H1 (cell line): ENCODE measurements at regions not wholly inside any gene's neighbourhood (a gene's known extent, or its start where the extent isn't known, plus 50 kb on each side); places are given as distances from the start of the nearest gene placed in this dataset.

Experiments used
- CTCF ChIA-PET: fragments of 300-600 bp; sonication (Branson Sonifier 250); formaldehyde crosslinking; loops from one replicate; lab custom pipeline; 2021; ENCODE audit not compliant: partially characterized antibody; lab: Charles Lee
- POLR2A ChIA-PET: fragments of 300-600 bp; sonication (Branson Sonifier 250); formaldehyde crosslinking; loops from one replicate; lab custom pipeline; 2021; ENCODE audit warnings: inconsistent platforms; ENCODE audit not compliant: partially characterized antibody; lab: Charles Lee
- DNase-seq, 2 experiments: peaks; one replicate each; pipeline versions ENCODE4 v3.0.0 to v3.0.0-alpha.2; 2010 to 2022; ENCODE audit warnings: low spot score in 2 of 2, low read depth in 1 of 2, mixed read lengths in 1 of 2
- FAIRE-seq: peaks from 2 replicates; lab custom pipeline; 2011; peaks lifted over from hg19 to GRCh38; lab: Jason Lieb, UNC
- H2AFZ ChIP-seq: 2 replicates; pipeline ENCODE4 v1.8.1; 2012; ENCODE audit warnings: low read length, inconsistent platforms
- H2AK5ac ChIP-seq: 2 replicates; pipeline ENCODE4 v1.6.1; 2013; ENCODE audit warnings: low read depth, low read length
- H2BK120ac ChIP-seq: replicated peaks from 2 replicates; pipeline ENCODE3; 2013; ENCODE audit warnings: low read depth, low read length, inconsistent platforms
- H2BK12ac ChIP-seq: 2 replicates; pipeline ENCODE4 v1.6.1; 2013; ENCODE audit warnings: low read depth, low read length
- H2BK15ac ChIP-seq: 2 replicates; pipeline ENCODE4 v1.6.1; 2013; ENCODE audit warnings: low read length
- H2BK20ac ChIP-seq: 2 replicates; pipeline ENCODE4 v1.6.1; 2013; ENCODE audit warnings: low read length
- H2BK5ac ChIP-seq: 2 replicates; pipeline ENCODE4 v1.6.1; 2013; ENCODE audit warnings: low read depth, low read length
- H3K14ac ChIP-seq: 2 replicates; pipeline ENCODE4 v1.6.1; 2013; ENCODE audit warnings: inconsistent platforms; ENCODE audit not compliant: insufficient read length
- H3K18ac ChIP-seq: 2 replicates; pipeline ENCODE4 v1.6.1; 2013; ENCODE audit warnings: low read length; ENCODE audit errors: extremely low read depth
- H3K23ac ChIP-seq: 2 replicates; pipeline ENCODE4 v1.6.1; 2013; ENCODE audit warnings: inconsistent platforms; ENCODE audit not compliant: insufficient read length
- H3K23me2 ChIP-seq: 2 replicates; pipeline ENCODE4 v1.6.1; 2013; ENCODE audit warnings: low read depth, low read length
- H3K27ac ChIP-seq: 2 replicates; pipeline ENCODE4 v1.6.1; 2011; ENCODE audit warnings: low read depth, low read length, inconsistent platforms
- H3K27me3 ChIP-seq, 4 experiments: replicated peaks in 1 of 4; 1 replicate in 1 of 4; 2 replicates in 3 of 4; pipeline versions ENCODE4 v1.6.1 to v1.8.1; 2011 to 2013; ENCODE audit warnings: low read length in 3 of 4, mild to moderate bottlenecking in 3 of 4, inconsistent platforms in 2 of 4, mixed read lengths in 2 of 4, moderate library complexity in 1 of 4; ENCODE audit not compliant: control insufficient read depth in 3 of 4, insufficient read depth in 3 of 4; ENCODE audit errors: extremely low read depth in 1 of 4
- H3K36me3 ChIP-seq, 4 experiments: 2 replicates each; pipeline versions ENCODE4 v1.6.1 to v1.8.1; 2011 to 2013; ENCODE audit warnings: mild to moderate bottlenecking in 4 of 4, low read length in 3 of 4, moderate library complexity in 2 of 4, control low read depth in 1 of 4, inconsistent platforms in 1 of 4; ENCODE audit not compliant: insufficient read depth in 4 of 4, control insufficient read depth in 2 of 4
- H3K4ac ChIP-seq: replicated peaks from 2 replicates; pipeline ENCODE3; 2013; ENCODE audit warnings: low read length, low read depth, mixed read lengths, inconsistent platforms; ENCODE audit not compliant: insufficient read length
- H3K4me1 ChIP-seq, 4 experiments: replicated peaks in 1 of 4; 1 replicate in 1 of 4; 2 replicates in 3 of 4; pipeline versions ENCODE4 v1.6.1 to v1.8.1; 2011 to 2013; ENCODE audit warnings: low read length in 3 of 4, inconsistent platforms in 2 of 4, mixed read lengths in 1 of 4; ENCODE audit not compliant: insufficient read depth in 4 of 4, control insufficient read depth in 3 of 4
- H3K4me2 ChIP-seq, 2 experiments: 2 replicates each; pipeline versions ENCODE4 v1.6.1 to v1.8.1; 2011 to 2013; ENCODE audit warnings: low read depth in 2 of 2, low read length in 2 of 2, control low read depth in 1 of 2, inconsistent platforms in 1 of 2, mild to moderate bottlenecking in 1 of 2; ENCODE audit not compliant: insufficient read depth in 1 of 2
- H3K4me3 ChIP-seq, 4 experiments: fragments of 200-600, 300-600 bp in 1 of 4; sonication (generic), shearing (Covaris generic), sonication (Bioruptor Twin) in 1 of 4; 2 replicates each; pipeline versions ENCODE4 v1.5.1 to v1.8.1; 2011 to 2016; ENCODE audit warnings: low read length in 4 of 4, low read depth in 3 of 4, control low read depth in 2 of 4, inconsistent platforms in 2 of 4, mild to moderate bottlenecking in 2 of 4, mixed read lengths in 1 of 4, moderate library complexity in 1 of 4; ENCODE audit not compliant: insufficient read depth in 2 of 4; ENCODE audit errors: extremely low read depth in 1 of 4
- H3K56ac ChIP-seq: replicated peaks from 2 replicates; pipeline ENCODE3; 2013; ENCODE audit warnings: low read depth, mild to moderate bottlenecking, mixed read lengths, low read length, inconsistent platforms; ENCODE audit not compliant: insufficient read length
- H3K79me1 ChIP-seq: 2 replicates; pipeline ENCODE4 v1.6.1; 2013; ENCODE audit warnings: low read depth, low read length, control low read depth
- H3K79me2 ChIP-seq, 2 experiments: 2 replicates each; pipeline versions ENCODE4 v1.6.1 to v1.8.1; 2012 to 2013; ENCODE audit warnings: low read length in 2 of 2, mild to moderate bottlenecking in 2 of 2, inconsistent platforms in 1 of 2; ENCODE audit not compliant: insufficient read depth in 2 of 2, control insufficient read depth in 1 of 2
- H3K9ac ChIP-seq, 4 experiments: replicated peaks in 1 of 4; 1 replicate in 1 of 4; 2 replicates in 3 of 4; pipeline versions ENCODE4 v1.6.1 to v1.8.1; 2011 to 2013; ENCODE audit warnings: low read depth in 3 of 4, low read length in 3 of 4, control low read depth in 2 of 4, mild to moderate bottlenecking in 2 of 4, moderate library complexity in 2 of 4, inconsistent platforms in 1 of 4; ENCODE audit errors: extremely low read depth in 1 of 4
- H3K9me3 ChIP-seq, 2 experiments: 2 replicates each; pipeline versions ENCODE4 v1.6.1 to v1.8.1; 2012 to 2013; ENCODE audit warnings: mild to moderate bottlenecking in 2 of 2, moderate library complexity in 2 of 2, control low read depth in 1 of 2, inconsistent platforms in 1 of 2, low read depth in 1 of 2, low read length in 1 of 2, mixed read lengths in 1 of 2; ENCODE audit not compliant: insufficient read depth in 2 of 2
- H4K20me1 ChIP-seq, 2 experiments: replicated peaks in 1 of 2; 2 replicates each; pipeline versions ENCODE3 to v1.8.1; 2011 to 2013; ENCODE audit warnings: inconsistent platforms in 2 of 2, low read length in 2 of 2, mild to moderate bottlenecking in 1 of 2; ENCODE audit not compliant: insufficient read depth in 2 of 2, control insufficient read depth in 1 of 2
- H4K5ac ChIP-seq: 2 replicates; pipeline ENCODE4 v1.6.1; 2013; ENCODE audit warnings: low read length, low read depth, mixed read lengths, inconsistent platforms; ENCODE audit not compliant: insufficient read length
- H4K8ac ChIP-seq: 2 replicates; pipeline ENCODE4 v1.8.0; 2013; ENCODE audit warnings: mild to moderate bottlenecking, moderate library complexity, low read length, inconsistent platforms; ENCODE audit not compliant: insufficient read depth; ENCODE audit errors: extremely low read depth
- H4K91ac ChIP-seq: replicated peaks from 2 replicates; pipeline ENCODE3; 2013; ENCODE audit warnings: low read length, mixed read lengths, inconsistent platforms; ENCODE audit not compliant: insufficient read length
- CHD2 ChIP-seq: IDR thresholded peaks from 2 replicates; pipeline ENCODE4 v1.6.1; 2012; ENCODE audit warnings: low read length, improper control_type of control experiment
- E2F6 ChIP-seq: IDR thresholded peaks from 2 replicates; pipeline ENCODE4 v1.6.1; 2012; ENCODE audit warnings: inconsistent platforms
- EZH2 ChIP-seq: fragments of 200-600 bp; sonication (generic); IDR thresholded peaks from 2 replicates; pipeline ENCODE4 v1.7.1; 2012; ENCODE audit warnings: low read depth, mild to moderate bottlenecking, moderate library complexity, low read length, inconsistent platforms; ENCODE audit not compliant: severe bottlenecking
- POLR2A ChIP-seq, 2 experiments: IDR thresholded peaks; 1 replicate in 1 of 2; 2 replicates in 1 of 2; pipeline ENCODE4 v1.6.1; 2011; ENCODE audit warnings: low read depth in 2 of 2, low read length in 2 of 2, mild to moderate bottlenecking in 2 of 2; ENCODE audit errors: control extremely low read depth in 1 of 2
- POLR2AphosphoS5 ChIP-seq: IDR thresholded peaks from 2 replicates; pipeline ENCODE4 v1.6.1; 2011; ENCODE audit warnings: low read depth, low read length
- POU5F1 ChIP-seq: IDR thresholded peaks from 2 replicates; pipeline ENCODE4 v1.6.1; 2011; ENCODE audit warnings: low read depth, mild to moderate bottlenecking, low read length, moderate library complexity
- RXRA ChIP-seq: IDR thresholded peaks from 2 replicates; pipeline ENCODE4 v1.6.1; 2011; ENCODE audit warnings: low read depth, mild to moderate bottlenecking, low read length, moderate library complexity; ENCODE audit not compliant: insufficient read depth
- SAP30 ChIP-seq: fragments of 300-600 bp; sonication (generic); IDR thresholded peaks from 2 replicates; pipeline ENCODE4 v1.7.1; 2012; ENCODE audit warnings: low read length, moderate library complexity, mild to moderate bottlenecking, inconsistent platforms; ENCODE audit not compliant: insufficient read depth, insufficient replicate concordance
- SP1 ChIP-seq: IDR thresholded peaks from 2 replicates; pipeline ENCODE4 v1.6.1; 2011; ENCODE audit warnings: low read depth, low read length
- TCF12 ChIP-seq: IDR thresholded peaks from 2 replicates; pipeline ENCODE4 v1.6.1; 2011; ENCODE audit warnings: low read depth, mild to moderate bottlenecking, low read length
- TEAD4 ChIP-seq: IDR thresholded peaks from 2 replicates; pipeline ENCODE4 v1.6.1; 2012; ENCODE audit warnings: low read depth, low read length, inconsistent platforms, mixed read lengths
- USF2 ChIP-seq: IDR thresholded peaks from 2 replicates; pipeline ENCODE4 v1.6.1; 2011; ENCODE audit warnings: low read length, improper control_type of control experiment
- YY1 ChIP-seq: IDR thresholded peaks from 2 replicates; pipeline ENCODE4 v1.6.1; 2011; ENCODE audit warnings: low read depth, mild to moderate bottlenecking, low read length
- WGBS, 2 experiments: shearing (Covaris generic) in 1 of 2; methylation state at CpG; one replicate each; pipeline versions ENCODE4 v1.1.6 to v1.1.7; 2013 to 2015; ENCODE audit warnings: low lambda C conversion rate in 2 of 2, mixed read lengths in 2 of 2, inconsistent platforms in 1 of 2, low coverage in 1 of 2, missing lambda C conversion rate in 1 of 2; ENCODE audit not compliant: insufficient replicate concordance in 2 of 2, insufficient coverage in 1 of 2, insufficient read length in 1 of 2; ENCODE audit errors: extremely low coverage in 1 of 2, missing lambda C conversion rate in 1 of 2; 5-methylcytosine and 5-hydroxymethylcytosine counted together
- TF ChIP-seq, protein P1 (sequence below): IDR thresholded peaks from 2 replicates; pipeline ENCODE4 v1.6.1; 2012; ENCODE audit warnings: inconsistent platforms

DNA sequence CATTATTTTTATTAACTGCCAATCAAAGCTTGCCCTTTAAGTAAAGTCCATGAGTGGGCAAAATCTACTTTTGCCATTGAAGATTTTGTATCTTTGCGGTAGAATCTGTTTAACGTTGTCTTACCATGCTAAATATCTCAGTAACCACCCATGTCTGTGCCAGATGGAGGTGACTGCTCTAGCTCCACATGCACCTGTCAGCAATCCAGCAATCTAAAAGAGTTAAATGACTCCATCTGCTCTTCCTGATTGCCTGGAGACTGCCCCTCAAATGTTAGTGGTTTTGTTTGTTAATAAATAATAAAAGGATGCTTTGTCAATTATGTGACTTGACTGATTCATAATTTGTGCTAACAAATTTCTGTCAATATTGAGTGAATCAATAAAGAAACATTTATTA, 141.7 kb downstream of the RBM43 start:
- Histone ChIP-seq H3K9me3 (peaks cover 12 to 15% of the 10 kb centered on the region in 2 experiments; a peak in 3 of 4 replicates), H2AK5ac (no peak overlapping the region), H3K18ac (no peak overlapping the region), H4K5ac (no peak overlapping the region), H3K4me1 (no peaks in the 10 kb centered on the region), H3K4me2 (no peak overlapping the region), H3K4me3 (no peak overlapping the region), H3K27me3 (no peaks in the 10 kb centered on the region), H3K4ac (no peak overlapping the region), H3K79me1 (no peaks in the 10 kb centered on the region), H2BK5ac (no peak overlapping the region), H3K23ac (no peak overlapping the region), H3K56ac (no peak overlapping the region), H3K9ac (no peak overlapping the region), H2BK20ac (no peak overlapping the region), H4K91ac (no peak overlapping the region), H3K27ac (no peak overlapping the region), H3K14ac (no peak overlapping the region), H2BK12ac (no peak overlapping the region), H4K20me1 (no peaks in the 10 kb centered on the region), H3K36me3 (peaks cover 0 to 5% (median 1%) of the 10 kb centered on the region in 4 experiments; a peak in 2 of 8 replicates), H2BK120ac (no peak overlapping the region), H3K79me2 (no peaks in the 10 kb centered on the region), H3K23me2 (no peaks in the 10 kb centered on the region), H4K8ac (no peak overlapping the region), H2AFZ (no peak overlapping the region), H2BK15ac (no peak overlapping the region)
- 97% methylated on average over 2 of the region's 2 CpGs; no CpG with 5 or more reads in 1 of the 2 experiments for WGBS, 2 experiments
- DNase-seq (no peak), FAIRE-seq (no peak)
- ChIA-PET POLR2A (interaction anchor here (0.5 kb wide), 1 partner anchor 1039 kb away, joined by 3 read pairs; no protein-coding TSS in a partner anchor), CTCF (no interaction called here)
- TF ChIP-seq SAP30 = no peak
- TF ChIP-seq EZH2 = no peak
- TF ChIP-seq RXRA = no peak
- TF ChIP-seq POU5F1 = no peak
- no peak for TF ChIP-seq POLR2AphosphoS5
- no peak for TF ChIP-seq SP1
- TF ChIP-seq YY1 = no peak
- TF ChIP-seq CHD2 = no peak
- TF ChIP-seq, protein P1, sequence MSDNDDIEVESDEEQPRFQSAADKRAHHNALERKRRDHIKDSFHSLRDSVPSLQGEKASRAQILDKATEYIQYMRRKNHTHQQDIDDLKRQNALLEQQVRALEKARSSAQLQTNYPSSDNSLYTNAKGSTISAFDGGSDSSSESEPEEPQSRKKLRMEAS = no peak
- TF ChIP-seq E2F6 = no peak
- TF ChIP-seq TCF12 = no peak
- TF ChIP-seq TEAD4 = no peak
- no peak for TF ChIP-seq POLR2A (IDR thresholded peaks at IDR 0.05; ENCODE audit: control extremely low read depth in 1 of 2, low read depth in 2 of 2, low read length in 2 of 2)
- TF ChIP-seq USF2 = no peak
